ENCODE measurements at regions not wholly inside any gene's neighbourhood (a gene's known extent, or its start where the extent isn't known, plus 50 kb on each side); places are given as distances from the start of the nearest gene placed in this dataset.
"Not testable (repeated sequence)": the region's sequence is repeated elsewhere in the genome, so short reads cannot be mapped to it uniquely, and the experiment has no call there.

- no peaks in the 10 kb centered on the region for H3K36me3 Mint-ChIP-seq (ENCODE audit: low read depth)
- H3K4me3 Mint-ChIP-seq, result no peak overlapping the region
- peaks cover 3% of the 10 kb centered on the region for H3K9me3 Mint-ChIP-seq
- no peaks in the 10 kb centered on the region for H3K27me3 Mint-ChIP-seq
- H3K4me1 Mint-ChIP-seq, result peaks cover 2% of the 10 kb centered on the region
- ChIA-PET CTCF (no interaction called here), POLR2A (no interaction called here)
- DNase-seq, result no peak
- no peak overlapping the region for H3K27ac Mint-ChIP-seq
Measured at GRCh38 chr1:70805641-70806040, 242.0 kb downstream of the PTGER3 start.

GRCh38 chr1:70807088-70807664, 240.4 kb downstream of the PTGER3 start:
- Mint-ChIP-seq H3K27ac (no peak overlapping the region), H3K27me3 (no peaks in the 10 kb centered on the region), H3K36me3 (ENCODE audit: low read depth) (no peaks in the 10 kb centered on the region), H3K4me3 (no peak overlapping the region), H3K4me1 (peaks cover 2% of the 10 kb centered on the region), H3K9me3 (peaks cover 3% of the 10 kb centered on the region)
- CTCF ChIA-PET, result no interaction called here
- no peak for DNase-seq
- POLR2A ChIA-PET, result no interaction called here

- ChIA-PET POLR2A (no interaction called here), CTCF (interaction anchor here (1.4 kb wide), 1 partner anchor 9 kb away, joined by 3 read pairs; no protein-coding TSS in a partner anchor)
- Mint-ChIP-seq H3K4me3 (no peak overlapping the region), H3K27ac (no peak overlapping the region), H3K4me1 (peaks cover 2% of the 10 kb centered on the region), H3K27me3 (no peaks in the 10 kb centered on the region), H3K9me3 (peaks cover 3% of the 10 kb centered on the region), H3K36me3 (ENCODE audit: low read depth) (no peaks in the 10 kb centered on the region)
- no peak for DNase-seq
Measured at GRCh38 chr1:70809069-70809468, 238.5 kb downstream of the PTGER3 start.

GRCh38 chr1:70811815-70812214, 235.8 kb downstream of the PTGER3 start:
- Mint-ChIP-seq H3K27ac (no peak overlapping the region), H3K4me3 (no peak overlapping the region), H3K4me1 (peaks cover 2% of the 10 kb centered on the region), H3K27me3 (no peaks in the 10 kb centered on the region), H3K9me3 (no peaks in the 10 kb centered on the region), H3K36me3 (ENCODE audit: low read depth) (no peaks in the 10 kb centered on the region)
- POLR2A ChIA-PET, result no interaction called here
- DNase-seq, result no peak
- CTCF ChIA-PET, result no interaction called here

- Mint-ChIP-seq H3K4me1 (peaks cover 2% of the 10 kb centered on the region), H3K27me3 (no peaks in the 10 kb centered on the region), H3K4me3 (no peak overlapping the region), H3K27ac (no peak overlapping the region), H3K9me3 (no peaks in the 10 kb centered on the region), H3K36me3 (ENCODE audit: low read depth) (no peaks in the 10 kb centered on the region)
- POLR2A ChIA-PET, result no interaction called here
- no peak for DNase-seq
- CTCF ChIA-PET, result no interaction called here
Measured at GRCh38 chr1:70812442-70813109, 235.0 kb downstream of the PTGER3 start.

GRCh38 chr1:70818401-70818800, 229.2 kb downstream of the PTGER3 start:
- no peaks in the 10 kb centered on the region for H3K9me3 Mint-ChIP-seq
- CTCF ChIA-PET, result interaction anchor here (1.3 kb wide), 1 partner anchor 9 kb away, joined by 3 read pairs; no protein-coding TSS in a partner anchor
- POLR2A ChIA-PET, result no interaction called here
- H3K4me3 Mint-ChIP-seq, result no peak overlapping the region
- H3K36me3 Mint-ChIP-seq (ENCODE audit: low read depth), result no peaks in the 10 kb centered on the region
- no peak for DNase-seq
- H3K27ac Mint-ChIP-seq, result no peak overlapping the region
- no peaks in the 10 kb centered on the region for H3K27me3 Mint-ChIP-seq
- H3K4me1 Mint-ChIP-seq, result no peaks in the 10 kb centered on the region

GRCh38 chr1:70819231-70819630, 228.4 kb downstream of the PTGER3 start:
- Mint-ChIP-seq H3K4me1 (no peaks in the 10 kb centered on the region), H3K27me3 (no peaks in the 10 kb centered on the region), H3K36me3 (ENCODE audit: low read depth) (no peaks in the 10 kb centered on the region), H3K9me3 (no peaks in the 10 kb centered on the region), H3K4me3 (no peak overlapping the region), H3K27ac (no peak overlapping the region)
- ChIA-PET POLR2A (no interaction called here), CTCF (no interaction called here)
- no peak for DNase-seq

GRCh38 chr1:70819785-70820184, 227.8 kb downstream of the PTGER3 start:
- Mint-ChIP-seq H3K9me3 (no peaks in the 10 kb centered on the region), H3K27me3 (no peaks in the 10 kb centered on the region), H3K36me3 (ENCODE audit: low read depth) (no peaks in the 10 kb centered on the region), H3K4me1 (no peaks in the 10 kb centered on the region), H3K4me3 (no peak overlapping the region), H3K27ac (no peak overlapping the region)
- POLR2A ChIA-PET, result no interaction called here
- no peak for DNase-seq
- CTCF ChIA-PET, result no interaction called here

GRCh38 chr1:70820396-70820795, 227.2 kb downstream of the PTGER3 start:
- POLR2A ChIA-PET, result no interaction called here
- Mint-ChIP-seq H3K4me1 (no peaks in the 10 kb centered on the region), H3K27ac (no peak overlapping the region), H3K9me3 (no peaks in the 10 kb centered on the region), H3K36me3 (ENCODE audit: low read depth) (no peaks in the 10 kb centered on the region), H3K4me3 (no peak overlapping the region), H3K27me3 (no peaks in the 10 kb centered on the region)
- no peak for DNase-seq
- CTCF ChIA-PET, result no interaction called here

- H3K4me1 Mint-ChIP-seq, result no peaks in the 10 kb centered on the region
- no peak overlapping the region for H3K4me3 Mint-ChIP-seq
- CTCF ChIA-PET, result interaction anchor here (1.4 kb wide), 1 partner anchor 47 kb away, joined by 3 read pairs; no protein-coding TSS in a partner anchor
- no peaks in the 10 kb centered on the region for H3K27me3 Mint-ChIP-seq
- no peaks in the 10 kb centered on the region for H3K36me3 Mint-ChIP-seq (ENCODE audit: low read depth)
- POLR2A ChIA-PET, result no interaction called here
- no peak overlapping the region for H3K27ac Mint-ChIP-seq
- DNase-seq, result no peak
- H3K9me3 Mint-ChIP-seq, result no peaks in the 10 kb centered on the region
Measured at GRCh38 chr1:70820995-70821394, 226.6 kb downstream of the PTGER3 start.

- no peak overlapping the region for H3K27ac Mint-ChIP-seq
- ChIA-PET CTCF (interaction anchor here (0.5 kb wide), 1 partner anchor 95 kb away, joined by 3 read pairs; no protein-coding TSS in a partner anchor), POLR2A (no interaction called here)
- DNase-seq, result no peak
- H3K36me3 Mint-ChIP-seq (ENCODE audit: low read depth), result no peaks in the 10 kb centered on the region
- no peak overlapping the region for H3K4me3 Mint-ChIP-seq
- H3K9me3 Mint-ChIP-seq, result no peaks in the 10 kb centered on the region
- H3K27me3 Mint-ChIP-seq, result no peaks in the 10 kb centered on the region
- H3K4me1 Mint-ChIP-seq, result no peaks in the 10 kb centered on the region
Measured at GRCh38 chr1:70826428-70826827, 221.2 kb downstream of the PTGER3 start.

- DNase-seq, result no peak
- ChIA-PET POLR2A (no interaction called here), CTCF (no interaction called here)
- Mint-ChIP-seq H3K27me3 (no peaks in the 10 kb centered on the region), H3K9me3 (no peaks in the 10 kb centered on the region), H3K4me1 (no peaks in the 10 kb centered on the region), H3K27ac (no peak overlapping the region), H3K36me3 (ENCODE audit: low read depth) (no peaks in the 10 kb centered on the region), H3K4me3 (no peak overlapping the region)
Measured at GRCh38 chr1:70827030-70827429, 220.6 kb downstream of the PTGER3 start.

GRCh38 chr1:70828177-70828576, 219.4 kb downstream of the PTGER3 start:
- POLR2A ChIA-PET, result no interaction called here
- Mint-ChIP-seq H3K4me3 (no peak overlapping the region), H3K27ac (no peak overlapping the region), H3K36me3 (ENCODE audit: low read depth) (no peaks in the 10 kb centered on the region), H3K4me1 (no peaks in the 10 kb centered on the region), H3K9me3 (no peaks in the 10 kb centered on the region), H3K27me3 (no peaks in the 10 kb centered on the region)
- no peak for DNase-seq
- CTCF ChIA-PET, result no interaction called here

GRCh38 chr1:70834365-70834764, 213.3 kb downstream of the PTGER3 start:
- H3K4me3 Mint-ChIP-seq; H3K27me3 Mint-ChIP-seq; H3K9me3 Mint-ChIP-seq; POLR2A ChIA-PET; H3K36me3 Mint-ChIP-seq (ENCODE audit: low read depth); H3K4me1 Mint-ChIP-seq; CTCF ChIA-PET; H3K27ac Mint-ChIP-seq; DNase-seq: not testable (repeated sequence)
